PC-9 (cell line): ENCODE measurements at regions not wholly inside any gene's neighbourhood (a gene's known extent, or its start where the extent isn't known, plus 50 kb on each side); places are given as distances from the start of the nearest gene placed in this dataset.

ENCODE experiments used
- BruUV-seq: library from RNA; stranded (reverse); fragments of 400-500 nt; replicated peaks from 2 replicates; lab custom pipeline; 2021; lab: Mats Ljungman, UMichigan
- CTCF ChIA-PET: fragments of 300-600 bp; sonication (Branson Sonifier 250); formaldehyde crosslinking; loops from one replicate; lab custom pipeline; 2022; ENCODE audit warnings: antibody characterized with exemption; lab: Charles Lee
- POLR2A ChIA-PET: fragments of 300-600 bp; sonication (Branson Sonifier 250); formaldehyde crosslinking; loops from one replicate; lab custom pipeline; 2022; ENCODE audit warnings: antibody characterized with exemption; ENCODE audit not compliant: unreplicated experiment; lab: Charles Lee
- DNase-seq, 2 experiments: peaks; one replicate each; pipeline versions ENCODE4 v3.0.0 to v3.0.0-alpha.2; 2015 to 2022; ENCODE audit warnings: mixed read lengths in 1 of 2
- H2AFZ ChIP-seq: fragments of 200-600 bp; sonication (generic); 2 replicates; pipeline ENCODE4 v1.8.1; 2017; ENCODE audit warnings: antibody characterized with exemption
- H3F3A ChIP-seq: fragments of 200-600 bp; sonication (generic); 2 replicates; pipeline ENCODE4 v1.8.1; 2017; ENCODE audit warnings: antibody characterized with exemption, mild to moderate bottlenecking, low read depth; ENCODE audit not compliant: insufficient read depth
- H3K27ac ChIP-seq: fragments of 200-600 bp; sonication (generic); 2 replicates; pipeline ENCODE4 v1.6.1; 2016; ENCODE audit warnings: mixed run types
- H3K27me3 ChIP-seq: fragments of 200-600 bp; sonication (generic); 2 replicates; pipeline ENCODE4 v1.6.1; 2016; ENCODE audit warnings: low read depth, mixed run types; ENCODE audit not compliant: insufficient read depth
- H3K36me3 ChIP-seq: fragments of 200-600 bp; sonication (generic); 2 replicates; pipeline ENCODE4 v1.6.1; 2016; ENCODE audit warnings: low read depth, mixed run types
- H3K4me1 ChIP-seq: fragments of 200-600 bp; sonication (generic); replicated peaks from 2 replicates; pipeline ENCODE4 v1.6.1; 2016; ENCODE audit warnings: mixed run types; ENCODE audit not compliant: insufficient read depth
- H3K4me2 ChIP-seq: fragments of 200-600 bp; sonication (generic); 2 replicates; pipeline ENCODE4 v1.6.1; 2017; ENCODE audit warnings: mixed run types
- H3K4me3 ChIP-seq: fragments of 200-600 bp; sonication (generic); 2 replicates; pipeline ENCODE4 v1.6.1; 2016; ENCODE audit warnings: mixed run types
- H3K79me2 ChIP-seq: fragments of 200-600 bp; sonication (generic); 2 replicates; pipeline ENCODE4 v1.6.1; 2017; ENCODE audit warnings: low read depth, mixed run types
- H3K9me2 ChIP-seq: fragments of 200-600 bp; sonication (generic); 2 replicates; pipeline ENCODE4 v1.8.1; 2017; ENCODE audit warnings: mild to moderate bottlenecking; ENCODE audit not compliant: insufficient read depth
- H3K9me3 ChIP-seq: fragments of 200-600 bp; sonication (generic); 2 replicates; pipeline ENCODE4 v1.8.1; 2016; ENCODE audit warnings: low read depth; ENCODE audit not compliant: insufficient read depth
- H4K20me1 ChIP-seq: fragments of 200-600 bp; sonication (generic); 2 replicates; pipeline ENCODE4 v1.8.1; 2017; ENCODE audit not compliant: insufficient read depth
- EZH2 ChIP-seq: fragments of 200-600 bp; sonication (generic); IDR thresholded peaks from 2 replicates; pipeline ENCODE4 v1.8.0; 2017; ENCODE audit warnings: antibody characterized with exemption, low read depth
- intact Hi-C: fragments of 100-400 bp; cut with micrococcal nuclease; formaldehyde crosslinking; loops from one replicate; pipeline ENCODE4 v1.10.0; 2022; ENCODE audit not compliant: unreplicated experiment
- TF ChIP-seq, protein P1 (sequence below): fragments of 200-600 bp; sonication (generic); conservative IDR thresholded peaks from 2 replicates; pipeline ENCODE4 v1.6.1; 2017; ENCODE audit warnings: mixed run types, antibody characterized with exemption, mild to moderate bottlenecking, moderate library complexity

DNA sequence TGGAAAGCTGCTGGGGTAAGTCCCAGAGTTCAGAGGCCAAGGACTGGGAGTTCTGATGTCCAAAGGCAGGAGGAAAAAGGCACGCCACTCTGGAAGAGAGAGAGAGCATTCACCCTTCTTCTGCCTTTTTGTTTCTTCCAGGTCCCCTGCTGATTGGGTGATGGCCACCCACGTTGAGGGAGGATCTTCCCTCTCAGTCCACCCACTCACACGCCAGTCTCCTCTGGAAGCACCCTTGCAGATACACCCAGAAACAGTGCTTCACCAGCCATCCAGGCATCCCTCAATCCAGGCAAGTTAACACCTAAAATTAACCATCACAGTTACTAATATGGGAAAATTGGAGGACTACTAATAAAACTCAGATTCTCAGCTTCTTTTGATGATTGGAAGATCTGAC is 66.1 kb upstream of the PARP1 start:
- no peaks in the 10 kb centered on the region for H3K9me2 ChIP-seq
- no peaks in the 10 kb centered on the region for H4K20me1 ChIP-seq
- no peak overlapping the region for H3K4me2 ChIP-seq
- ChIA-PET POLR2A (no interaction called here), CTCF (no interaction called here)
- H3K79me2 ChIP-seq, result no peaks in the 10 kb centered on the region
- BruUV-seq, result no TSS peak
- peaks cover 16% of the 10 kb centered on the region for H3K4me1 ChIP-seq
- peaks cover 22% of the 10 kb centered on the region; the same call in 1 of the 2 replicates for H3K27me3 ChIP-seq
- no peak overlapping the region for H3K27ac ChIP-seq
- no peak for DNase-seq
- no peak for TF ChIP-seq EZH2
- TF ChIP-seq, protein P1, sequence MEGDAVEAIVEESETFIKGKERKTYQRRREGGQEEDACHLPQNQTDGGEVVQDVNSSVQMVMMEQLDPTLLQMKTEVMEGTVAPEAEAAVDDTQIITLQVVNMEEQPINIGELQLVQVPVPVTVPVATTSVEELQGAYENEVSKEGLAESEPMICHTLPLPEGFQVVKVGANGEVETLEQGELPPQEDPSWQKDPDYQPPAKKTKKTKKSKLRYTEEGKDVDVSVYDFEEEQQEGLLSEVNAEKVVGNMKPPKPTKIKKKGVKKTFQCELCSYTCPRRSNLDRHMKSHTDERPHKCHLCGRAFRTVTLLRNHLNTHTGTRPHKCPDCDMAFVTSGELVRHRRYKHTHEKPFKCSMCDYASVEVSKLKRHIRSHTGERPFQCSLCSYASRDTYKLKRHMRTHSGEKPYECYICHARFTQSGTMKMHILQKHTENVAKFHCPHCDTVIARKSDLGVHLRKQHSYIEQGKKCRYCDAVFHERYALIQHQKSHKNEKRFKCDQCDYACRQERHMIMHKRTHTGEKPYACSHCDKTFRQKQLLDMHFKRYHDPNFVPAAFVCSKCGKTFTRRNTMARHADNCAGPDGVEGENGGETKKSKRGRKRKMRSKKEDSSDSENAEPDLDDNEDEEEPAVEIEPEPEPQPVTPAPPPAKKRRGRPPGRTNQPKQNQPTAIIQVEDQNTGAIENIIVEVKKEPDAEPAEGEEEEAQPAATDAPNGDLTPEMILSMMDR, result no peak
- H3K9me3 ChIP-seq, result no peaks in the 10 kb centered on the region
- intact Hi-C loops, result no loop called here
- H2AFZ ChIP-seq, result no peak overlapping the region
- no peaks in the 10 kb centered on the region for H3K36me3 ChIP-seq
- no peaks in the 10 kb centered on the region; the same call in 1 of the 2 replicates for H3F3A ChIP-seq
- H3K4me3 ChIP-seq, result no peak overlapping the region

DNA sequence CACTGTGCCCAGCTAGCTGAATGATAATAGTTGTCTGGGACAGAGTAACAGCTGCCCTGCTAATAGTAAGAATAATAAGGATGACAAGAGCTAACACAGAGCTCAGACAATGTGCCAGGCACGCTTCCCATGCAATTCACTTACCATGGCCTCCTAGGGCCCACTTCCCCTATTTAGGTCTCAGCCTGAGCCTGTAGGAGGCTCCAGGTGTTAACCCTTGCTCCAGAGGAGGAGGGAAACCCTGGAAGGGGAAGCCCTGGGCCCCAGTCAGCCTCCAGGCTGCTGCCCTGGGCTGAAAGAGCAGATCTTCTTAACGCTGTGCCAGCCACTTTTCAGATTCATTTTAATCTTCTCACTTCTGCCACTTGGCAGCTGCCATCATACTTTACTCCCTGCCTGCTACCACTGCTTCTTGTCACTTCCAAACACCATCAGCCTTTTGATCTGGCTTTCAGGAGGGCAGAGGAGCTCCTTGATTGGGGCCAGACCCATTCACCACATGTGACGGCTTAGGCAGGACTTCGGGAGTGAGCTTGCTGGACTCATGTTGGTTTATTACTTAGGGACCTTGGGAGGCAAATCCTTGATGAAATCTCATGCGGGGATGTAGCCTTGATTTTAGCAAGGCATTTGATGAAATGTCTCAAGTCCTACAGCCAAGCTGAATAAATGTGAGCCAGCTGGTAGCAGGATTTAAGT is 66.7 kb upstream of the PARP1 start:
- Histone ChIP-seq H3K4me2 (no peak overlapping the region), H3F3A (peaks cover 5% of the 10 kb centered on the region), H3K79me2 (no peaks in the 10 kb centered on the region), H3K36me3 (no peaks in the 10 kb centered on the region), H3K4me3 (no peak overlapping the region), H3K27me3 (peaks cover 16% of the 10 kb centered on the region; the same call in 1 of the 2 replicates), H2AFZ (no peak overlapping the region), H3K9me3 (no peaks in the 10 kb centered on the region), H3K4me1 (peaks cover 22% of the 10 kb centered on the region), H4K20me1 (no peaks in the 10 kb centered on the region), H3K9me2 (no peaks in the 10 kb centered on the region), H3K27ac (no peak overlapping the region)
- ChIA-PET POLR2A (no interaction called here), CTCF (no interaction called here)
- intact Hi-C loops, result no loop called here
- TF ChIP-seq, protein P1, result no peak
- TF ChIP-seq EZH2, result no peak
- BruUV-seq, result no TSS peak
- DNase-seq, result no peak

DNA sequence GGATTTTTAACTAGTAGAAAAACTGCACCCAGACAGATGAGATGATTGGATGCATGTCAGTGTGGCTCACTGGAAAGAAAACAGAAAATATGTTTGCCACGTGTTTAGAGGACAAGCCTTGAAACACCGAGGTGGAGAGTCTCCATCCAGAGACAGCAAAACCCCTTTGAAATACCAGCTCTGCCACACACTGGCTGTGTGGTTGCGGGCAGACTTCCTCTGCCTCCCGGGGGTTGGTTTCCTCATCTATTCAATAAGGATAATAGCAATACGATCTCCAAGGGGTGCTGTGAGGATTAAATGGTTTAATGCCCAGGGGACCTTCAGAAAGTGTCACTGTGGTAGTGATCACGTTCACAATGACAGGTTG is 67.2 kb upstream of the PARP1 start:
- no peaks in the 10 kb centered on the region for H3K9me3 ChIP-seq
- ChIA-PET CTCF (no interaction called here), POLR2A (no interaction called here)
- no peaks in the 10 kb centered on the region for H4K20me1 ChIP-seq
- BruUV-seq, result no TSS peak
- H3K79me2 ChIP-seq, result no peaks in the 10 kb centered on the region
- H3K36me3 ChIP-seq, result no peaks in the 10 kb centered on the region
- no peak overlapping the region for H3K4me2 ChIP-seq
- no peak for TF ChIP-seq EZH2
- TF ChIP-seq, protein P1, result no peak
- no peak overlapping the region for H3K4me3 ChIP-seq
- no peaks in the 10 kb centered on the region for H3K9me2 ChIP-seq
- no peak for DNase-seq
- intact Hi-C loops, result no loop called here
- H3K27me3 ChIP-seq, result peaks cover 14% of the 10 kb centered on the region; the same call in 1 of the 2 replicates
- H2AFZ ChIP-seq, result no peak overlapping the region
- peaks cover 27% of the 10 kb centered on the region for H3K4me1 ChIP-seq
- peaks cover 7% of the 10 kb centered on the region for H3F3A ChIP-seq
- H3K27ac ChIP-seq, result no peak overlapping the region
